ENCODE measurements at regions not wholly inside any gene's neighbourhood (a gene's known extent, or its start where the extent isn't known, plus 50 kb on each side); places are given as distances from the start of the nearest gene placed in this dataset.

DNA sequence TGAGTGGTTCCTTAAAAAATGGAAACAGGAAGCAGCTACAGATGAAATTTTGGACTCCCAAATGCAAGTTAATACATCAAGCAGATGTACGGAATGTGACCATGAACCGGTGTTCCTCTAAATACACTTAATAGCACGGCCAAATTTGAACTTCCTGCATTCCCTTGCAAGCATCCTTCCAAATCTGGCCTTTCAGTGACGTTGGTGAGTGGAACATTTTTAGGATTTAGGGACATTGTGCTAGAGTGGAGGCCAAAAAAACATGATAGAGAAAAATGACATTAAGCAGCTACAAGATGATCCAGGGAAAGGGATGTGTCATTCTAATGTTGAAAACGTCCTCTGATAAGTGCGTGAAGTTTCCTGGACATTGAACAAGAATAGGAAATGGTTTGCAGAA, 62.1 kb downstream of the CTAGE1 start:
- DNase-seq: no peak

DNA sequence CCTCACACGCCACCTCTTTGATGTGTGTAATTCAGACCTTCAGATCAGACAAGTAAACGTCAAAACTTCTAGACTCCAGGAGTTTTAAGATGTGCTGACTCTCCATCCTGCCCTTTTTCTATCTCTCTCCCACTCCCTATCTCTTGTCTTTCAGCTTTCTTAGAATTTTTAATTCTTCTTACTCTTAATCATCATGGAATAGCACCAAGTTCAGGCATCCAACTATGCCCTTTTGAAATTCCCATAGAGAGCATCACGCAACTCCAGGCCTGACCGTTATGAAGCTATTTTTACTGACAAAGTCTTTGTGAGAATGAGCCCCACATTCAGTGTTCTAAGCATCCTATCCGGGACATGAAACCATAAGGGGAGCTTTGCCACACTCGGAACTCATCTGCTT, 62.6 kb downstream of the CTAGE1 start:
- no peak for DNase-seq

DNA sequence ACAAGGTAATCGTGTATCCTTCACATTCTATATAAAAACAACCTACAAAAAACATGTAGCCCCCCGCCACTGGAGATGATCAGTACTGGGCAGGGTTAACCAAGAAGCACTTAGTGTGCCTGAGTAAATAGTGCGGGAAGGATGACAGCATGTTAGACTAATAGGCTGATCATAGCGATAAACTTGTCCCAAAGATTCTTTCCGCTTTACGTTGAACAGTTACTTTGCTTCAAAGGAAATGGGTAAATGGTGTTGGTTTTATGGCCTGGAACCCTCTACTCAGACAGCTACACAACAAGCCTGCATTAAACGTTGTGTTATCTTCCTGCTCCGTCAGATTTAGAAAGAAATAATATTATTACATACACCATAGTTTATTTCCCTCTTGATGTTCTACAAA, 67.7 kb downstream of the CTAGE1 start:
- DNase-seq: no peak

DNA sequence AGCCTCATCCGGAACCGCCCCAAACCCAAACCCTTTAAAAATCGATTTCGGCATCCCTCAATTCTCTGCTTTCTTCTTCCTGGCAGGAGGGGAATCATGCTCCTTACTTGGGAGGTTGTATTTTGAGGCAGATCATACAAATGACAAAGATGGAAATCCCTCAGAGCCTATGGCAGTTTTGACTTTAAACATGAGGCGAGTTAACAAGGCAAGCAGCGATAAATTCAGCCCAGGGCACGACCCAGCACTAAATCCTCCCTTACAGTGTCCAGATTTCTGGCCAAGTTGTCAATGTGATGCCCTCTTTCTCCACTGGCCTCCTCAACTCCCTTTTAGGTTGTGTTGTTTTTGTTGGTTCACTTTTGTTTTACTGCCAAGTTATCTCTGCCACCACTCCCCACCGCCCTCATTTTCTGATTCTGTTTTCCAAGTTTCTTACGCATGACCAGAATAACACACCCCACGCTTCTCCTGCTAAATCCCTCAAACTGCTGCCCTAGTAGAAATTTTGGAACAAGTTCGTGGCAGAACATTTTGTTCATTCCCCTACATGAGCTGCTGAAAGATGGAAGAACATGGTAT, 68.3 kb downstream of the CTAGE1 start:
- DNase-seq: no peak

DNA sequence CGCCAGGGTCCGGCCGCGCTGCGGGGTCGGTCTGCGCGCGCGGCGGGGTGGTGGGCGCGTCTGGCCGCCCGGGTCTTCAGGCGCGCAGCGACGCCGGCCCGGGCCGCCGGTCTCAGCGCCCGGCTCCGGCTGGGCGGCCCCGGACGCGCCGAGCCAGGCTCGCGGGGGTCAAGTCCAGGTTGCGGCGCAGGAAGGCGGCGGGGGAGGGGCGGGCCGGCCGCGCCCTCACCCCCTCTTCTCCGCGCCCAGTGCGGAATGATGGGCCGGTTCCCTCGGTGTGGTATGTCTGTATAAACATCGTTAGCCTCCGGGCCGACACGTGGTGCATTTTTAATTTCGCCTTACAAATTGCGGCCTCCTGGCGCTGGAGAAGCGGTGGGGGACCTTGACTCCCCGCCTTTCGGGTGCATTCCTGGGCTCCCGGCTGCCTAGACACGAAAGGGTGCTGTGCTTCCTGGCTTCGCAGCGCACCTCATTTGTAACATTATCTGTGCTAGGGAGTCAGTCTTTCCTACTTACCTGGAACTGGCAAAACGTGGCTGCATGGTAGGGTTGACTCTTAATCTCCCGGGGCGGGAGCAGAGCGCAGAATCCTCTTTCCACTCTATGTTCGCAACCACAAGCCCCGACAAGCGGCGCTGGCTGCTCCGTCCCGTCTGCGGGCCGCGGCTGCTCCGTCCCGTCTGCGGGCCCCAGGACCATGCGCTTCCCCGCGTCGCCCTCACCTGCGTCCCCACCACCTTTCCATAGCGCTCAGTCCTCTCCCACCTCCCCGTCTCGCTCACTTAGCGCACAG, 69.0 kb downstream of the CTAGE1 start:
- DNase-seq: no peak

DNA sequence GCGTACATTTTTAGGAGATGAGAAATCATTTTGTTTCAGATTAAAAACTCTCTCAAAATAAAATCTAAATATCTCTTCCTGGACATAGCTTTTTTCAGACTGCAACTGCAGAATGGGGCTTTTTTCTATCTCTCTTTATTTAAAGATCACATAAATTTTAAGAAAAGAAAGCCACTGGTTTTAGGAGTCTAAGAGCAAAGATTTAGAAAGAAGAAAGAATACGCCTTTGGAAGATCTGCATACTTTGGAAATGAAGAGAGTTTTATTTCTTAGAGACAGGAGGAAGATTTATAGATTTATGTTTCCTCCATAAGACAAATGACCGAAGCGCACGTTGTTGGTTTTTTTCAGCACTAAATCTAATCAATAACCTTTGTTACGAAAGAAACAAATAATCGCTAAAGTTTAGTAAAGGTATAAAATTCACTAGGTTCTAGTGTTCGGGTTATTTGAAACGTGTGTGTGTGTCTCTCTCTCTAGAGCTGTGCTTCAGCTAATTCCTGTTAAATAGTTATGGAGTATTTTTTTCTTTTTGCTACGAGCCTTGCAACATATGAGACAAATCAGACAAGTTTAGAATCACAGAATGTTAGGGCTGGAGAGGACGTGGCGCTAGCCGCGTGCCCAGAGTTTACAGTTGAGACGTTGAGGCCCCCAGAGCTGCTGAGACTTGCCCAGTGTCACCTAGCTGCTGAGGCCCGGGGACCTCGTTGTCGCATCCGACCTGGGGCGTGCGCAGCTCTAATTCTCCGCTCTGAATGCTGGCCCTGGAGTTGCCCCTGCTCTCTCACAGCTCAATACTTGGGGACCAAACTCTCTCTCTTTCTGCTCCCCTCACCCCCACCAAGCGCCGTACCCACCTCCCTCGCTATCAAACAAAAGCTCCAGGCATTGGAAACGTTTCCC, 69.9 kb downstream of the CTAGE1 start:
- DNase-seq: no peak

DNA sequence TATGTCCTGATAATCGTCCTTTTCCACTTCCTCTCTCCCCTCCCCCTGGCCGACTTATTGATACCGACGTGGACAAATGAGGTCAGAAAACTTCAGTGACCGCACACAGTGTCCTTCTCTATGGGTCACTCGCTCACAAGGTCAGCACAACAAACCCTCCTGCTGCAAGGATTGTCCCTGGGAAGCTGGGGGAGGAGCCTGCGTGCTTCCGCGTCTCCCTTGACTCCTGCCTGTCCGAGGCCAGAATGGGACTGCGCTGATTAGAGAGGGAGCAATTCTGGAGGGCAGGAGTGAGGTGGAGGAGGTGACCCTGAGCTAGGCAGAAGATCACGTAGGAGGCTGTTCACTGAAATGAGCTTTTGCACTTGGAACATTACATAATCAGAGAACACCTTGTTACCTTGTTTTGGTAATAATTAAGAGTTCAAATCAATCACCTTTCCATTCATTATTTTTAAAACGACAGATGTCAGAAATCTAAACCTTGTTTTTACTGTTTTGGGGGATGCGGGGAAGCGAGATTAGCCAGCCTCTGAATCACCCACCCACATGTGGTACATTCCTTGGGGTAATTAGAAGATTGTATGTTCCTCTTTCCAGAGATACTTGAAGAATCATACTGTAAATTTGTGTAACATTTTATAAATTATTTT, 70.6 kb downstream of the CTAGE1 start:
- DNase-seq: no peak

DNA sequence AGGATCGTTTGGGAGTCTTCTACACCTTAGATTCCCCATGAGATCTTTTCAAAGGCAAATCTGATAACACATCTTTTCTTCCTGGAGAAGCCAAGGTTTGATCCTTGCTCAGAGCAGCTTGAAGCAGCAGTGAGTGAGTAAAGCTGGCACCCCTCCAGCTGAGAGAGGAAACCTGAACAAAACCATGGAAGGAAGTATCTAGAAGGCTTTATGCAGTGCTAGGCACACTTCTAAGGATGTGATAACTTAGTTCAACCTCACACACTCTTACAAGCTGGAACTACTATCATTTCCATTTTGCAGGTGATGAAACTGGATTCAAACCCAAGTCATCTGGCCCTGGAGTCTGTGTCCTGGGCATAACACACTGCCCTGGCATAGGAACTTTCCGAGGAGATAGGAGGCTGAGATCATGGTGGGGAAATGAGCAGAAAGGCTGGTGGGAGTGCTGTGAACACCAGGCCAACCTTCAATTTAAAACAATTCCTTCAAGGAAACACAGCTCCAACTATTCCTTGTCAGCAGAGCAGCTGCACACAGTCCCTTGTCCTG, 71.2 kb downstream of the CTAGE1 start:
- DNase-seq: no peak

DNA sequence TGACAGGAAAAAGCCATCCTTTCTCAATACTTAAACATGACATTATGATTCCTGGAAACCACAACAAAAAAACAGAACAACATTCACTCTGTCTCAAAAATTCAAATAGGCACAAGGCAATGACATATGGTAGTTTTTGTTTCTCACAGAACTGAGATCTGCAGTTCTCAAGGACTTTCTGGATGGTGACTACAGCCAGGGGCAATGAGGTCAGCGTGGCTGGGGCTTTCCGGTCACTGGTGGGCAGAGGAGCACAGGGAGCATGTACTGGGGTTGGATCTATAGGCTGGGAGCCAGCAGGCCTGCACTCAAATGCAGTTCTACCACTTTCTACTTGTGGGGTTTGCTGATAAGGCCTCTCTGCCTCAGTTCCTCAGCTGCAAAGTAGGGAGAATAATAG, 72.0 kb downstream of the CTAGE1 start:
- no peak for DNase-seq

DNA sequence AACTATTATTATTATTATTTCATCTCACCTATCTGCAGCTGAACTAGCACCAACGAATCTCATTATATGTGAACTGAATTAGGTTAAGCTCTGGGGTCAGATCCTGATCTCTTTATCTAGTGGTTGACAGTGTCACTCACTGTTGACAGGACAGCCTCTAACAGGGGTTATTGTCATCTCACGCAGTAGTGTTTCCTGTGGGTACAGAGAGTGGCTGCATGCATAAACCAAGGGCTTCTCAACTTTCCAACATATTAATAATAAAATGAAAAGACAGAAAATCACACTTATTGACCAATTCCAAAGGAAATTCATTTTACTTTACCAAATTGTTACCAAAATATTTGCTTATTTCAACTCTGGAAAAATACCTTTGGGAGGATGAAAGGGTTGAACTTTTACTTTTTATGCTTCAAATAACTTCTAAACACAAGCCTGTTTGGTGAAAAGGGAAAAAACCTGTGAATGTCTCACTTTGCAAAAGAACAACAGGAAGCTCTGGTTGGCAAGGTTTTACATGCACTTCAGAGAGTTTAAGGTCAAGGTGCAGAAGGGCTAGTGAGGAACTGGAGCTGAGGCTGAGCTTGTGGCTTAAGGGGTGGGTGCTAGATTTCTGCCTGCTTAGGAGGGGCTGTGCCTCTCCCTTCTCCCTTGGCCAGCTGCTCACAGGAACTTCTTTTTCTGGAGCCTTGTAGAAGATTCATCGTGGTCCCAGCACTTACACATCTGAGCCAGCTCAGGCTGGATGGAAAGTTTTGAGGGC, 72.6 kb downstream of the CTAGE1 start:
- no peak for DNase-seq

DNA sequence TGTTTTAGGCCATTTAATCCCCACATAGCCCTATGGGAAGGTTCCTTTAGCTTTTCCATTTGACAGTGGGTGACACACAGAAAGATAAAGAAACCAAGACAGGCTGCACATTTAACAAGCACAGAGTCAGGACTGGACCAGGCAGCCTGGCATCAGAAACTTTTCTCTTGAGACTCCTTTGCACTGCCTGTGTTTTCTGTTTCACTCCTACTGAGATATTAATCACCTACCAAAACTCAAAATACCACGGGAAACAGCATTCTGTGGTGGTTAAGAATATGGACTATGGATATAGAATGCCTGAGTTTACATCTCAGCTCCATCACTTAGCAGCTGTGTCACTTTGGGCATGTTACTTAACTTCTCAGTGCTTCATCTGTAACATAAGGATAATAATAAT, 73.3 kb downstream of the CTAGE1 start:
- no peak for DNase-seq

DNA sequence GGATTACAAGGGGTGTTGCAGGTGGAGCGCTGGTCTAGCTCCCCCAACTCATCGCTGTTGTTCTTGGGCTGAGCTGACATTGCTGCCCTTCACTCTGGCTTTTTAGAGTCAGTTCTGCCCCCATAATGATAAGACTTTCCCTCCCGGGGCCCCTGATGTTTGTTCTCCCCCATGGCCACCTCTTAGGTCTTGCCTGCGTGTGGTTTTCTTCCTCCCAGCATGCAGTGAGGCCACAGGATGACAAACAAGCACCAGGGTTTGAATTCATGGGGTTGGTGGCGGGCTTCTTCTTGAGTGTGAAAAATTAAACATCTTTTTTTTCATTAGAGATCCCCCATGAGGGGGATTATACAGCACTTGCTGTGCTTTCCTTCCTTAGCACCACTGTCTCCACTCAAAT, 74.1 kb downstream of the CTAGE1 start:
- no peak for DNase-seq

DNA sequence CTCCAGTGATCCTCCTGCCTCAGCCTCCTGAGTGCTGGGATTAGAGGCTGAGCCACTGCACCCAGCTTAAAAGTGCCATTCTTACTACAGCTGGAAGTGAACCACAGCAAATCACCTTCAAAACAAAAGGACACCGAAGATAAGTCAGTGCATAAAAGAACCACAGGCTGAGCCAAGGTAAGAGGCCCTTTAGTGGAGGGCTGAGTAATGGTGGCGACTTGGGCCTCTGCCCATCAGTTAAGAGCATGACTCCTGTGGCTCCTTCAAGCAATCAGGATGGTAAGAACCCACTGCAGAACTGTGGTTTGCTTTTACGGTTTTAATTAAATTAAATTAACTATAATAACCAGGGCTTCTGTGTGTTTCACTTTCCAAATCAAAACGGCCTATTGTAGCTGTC, 75.1 kb downstream of the CTAGE1 start:
- DNase-seq: no peak

DNA sequence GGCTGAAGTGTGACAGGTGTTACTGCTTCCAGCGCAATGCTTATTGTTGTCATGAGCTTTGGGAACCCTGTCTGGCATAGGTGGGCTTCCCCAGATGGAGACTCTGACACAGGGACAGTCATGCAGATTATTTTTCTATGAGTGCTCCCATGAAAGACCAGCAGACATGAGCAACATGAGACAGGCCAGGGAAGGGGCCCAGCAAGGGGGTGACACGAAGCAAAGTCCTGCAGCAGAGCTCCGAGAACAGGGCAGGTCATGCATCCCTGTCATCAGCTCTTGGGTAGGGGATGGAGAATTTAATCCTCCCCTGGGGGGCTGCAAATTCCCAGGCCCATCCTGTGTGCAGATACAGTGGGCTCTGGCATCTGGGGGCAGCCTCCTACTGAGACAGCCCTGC, 77.4 kb downstream of the CTAGE1 start:
- no peak for DNase-seq

DNA sequence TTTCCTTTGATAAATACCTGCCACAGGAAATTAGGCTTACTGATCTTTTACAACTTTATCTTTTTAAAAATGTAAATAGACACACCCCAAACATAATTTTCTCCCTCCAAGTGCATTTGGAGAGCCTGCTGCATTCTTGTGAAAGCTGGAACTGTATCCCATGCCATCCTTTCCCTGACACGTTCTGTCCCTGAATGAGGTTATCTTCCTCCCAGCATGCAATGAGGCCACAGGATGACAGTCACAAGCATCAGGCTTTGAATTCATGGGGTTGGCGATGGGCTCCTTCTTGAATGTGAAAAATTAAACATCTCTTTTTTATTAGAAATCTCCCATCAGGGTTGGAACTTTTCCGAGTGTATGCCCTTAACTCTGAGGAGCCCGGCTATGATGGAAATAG, 77.8 kb downstream of the CTAGE1 start:
- no peak for DNase-seq

DNA sequence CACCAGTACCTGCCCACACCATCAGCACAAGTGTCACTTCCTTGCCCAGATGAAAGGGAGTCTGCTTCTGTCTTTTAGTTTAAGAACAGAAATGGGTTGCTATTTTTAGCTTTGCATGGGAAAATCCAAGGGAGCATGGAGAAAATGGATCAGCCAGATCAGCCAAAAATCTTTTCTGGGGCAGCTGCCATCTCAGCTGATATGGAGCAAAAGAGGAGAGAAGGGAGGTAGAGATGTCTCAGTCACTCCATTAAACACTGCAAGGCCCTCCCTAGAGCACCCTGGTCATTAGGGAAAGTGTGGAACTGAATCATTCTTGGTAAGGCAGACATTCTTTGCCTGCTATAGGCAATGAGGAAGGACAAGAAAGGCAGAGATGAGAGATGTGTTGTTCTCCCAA, 79.9 kb downstream of the CTAGE1 start:
- no peak for DNase-seq

DNA sequence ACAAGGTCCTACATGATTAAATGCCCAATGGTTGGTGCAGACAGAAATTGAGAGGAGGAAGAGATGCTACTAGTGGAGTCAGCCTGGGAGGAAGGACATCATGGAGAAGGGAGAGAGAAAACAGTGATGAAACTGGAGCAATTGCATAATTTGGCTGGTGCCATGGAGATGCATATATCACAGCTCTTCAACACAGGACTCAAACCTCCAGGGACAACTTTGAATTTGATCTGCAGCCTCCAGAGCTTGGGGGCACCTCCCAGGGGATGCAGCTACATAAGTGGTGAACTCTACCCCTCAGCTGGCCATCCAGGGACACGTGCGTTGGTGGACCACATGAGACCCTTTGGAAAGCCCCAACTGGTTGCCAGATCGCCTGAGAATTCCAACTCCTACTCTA, 80.4 kb downstream of the CTAGE1 start:
- DNase-seq: no peak

DNA sequence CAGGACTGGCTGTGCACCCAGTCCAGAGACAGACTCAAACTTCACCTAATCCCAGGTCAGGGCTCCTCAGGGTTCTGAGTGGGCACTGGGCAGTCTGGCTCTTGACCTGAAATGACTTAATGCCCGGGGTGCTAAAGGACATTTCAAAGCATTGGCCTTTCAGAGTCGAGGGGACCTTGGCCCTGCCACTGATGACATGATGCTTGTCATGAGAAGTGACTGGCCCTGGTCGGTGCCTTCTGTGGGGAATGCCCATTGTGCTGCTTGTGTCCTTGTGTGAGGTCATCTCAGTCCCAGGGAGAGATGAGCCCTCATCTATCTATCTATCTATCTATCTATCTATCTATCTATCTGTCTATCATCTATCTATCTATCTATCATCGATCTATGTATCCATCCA, 81.3 kb downstream of the CTAGE1 start:
- DNase-seq: no peak

DNA sequence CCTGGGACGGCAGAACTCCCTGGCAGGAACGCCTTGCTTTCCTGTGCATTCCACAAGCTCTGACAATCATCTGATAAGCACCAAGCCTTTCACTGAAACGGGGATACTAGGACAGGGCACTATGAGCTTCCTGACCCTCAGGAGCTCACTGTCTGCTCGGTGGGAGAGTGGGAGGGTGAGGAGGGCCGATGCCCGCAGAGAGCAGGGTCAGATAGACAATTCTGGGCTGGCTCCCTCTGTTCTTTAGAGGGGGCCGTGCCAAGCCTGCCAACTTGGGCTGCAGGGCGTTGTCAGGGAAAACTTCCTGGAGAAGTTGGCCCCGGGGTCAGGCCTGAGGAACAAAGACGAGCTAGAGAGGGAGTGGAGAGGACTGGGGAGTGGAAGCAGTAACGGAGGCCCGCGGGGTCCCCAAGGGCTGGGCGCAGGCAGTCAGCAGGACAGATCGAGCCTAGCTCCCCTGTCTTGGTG, 82.0 kb downstream of the CTAGE1 start:
- DNase-seq: no peak

DNA sequence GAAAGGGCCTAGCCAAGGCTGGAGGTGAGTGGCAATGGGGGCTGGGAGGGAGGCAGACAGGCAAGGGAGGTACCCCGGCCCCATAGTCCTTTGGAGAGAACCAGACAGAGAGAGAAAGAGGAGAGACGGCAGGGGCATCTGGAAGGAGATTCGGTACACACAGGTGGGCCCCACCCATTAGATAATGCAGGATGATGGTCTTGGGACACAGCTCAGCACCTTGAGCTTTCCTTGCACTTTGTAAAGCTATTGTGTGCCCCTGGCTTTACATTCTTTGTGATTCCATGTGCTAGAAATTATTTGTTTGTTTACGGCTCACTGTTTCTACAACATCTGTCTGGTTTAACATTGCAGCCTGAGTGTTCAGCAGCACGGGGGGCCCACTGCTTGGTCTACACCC, 83.1 kb downstream of the CTAGE1 start:
- DNase-seq: no peak

DNA sequence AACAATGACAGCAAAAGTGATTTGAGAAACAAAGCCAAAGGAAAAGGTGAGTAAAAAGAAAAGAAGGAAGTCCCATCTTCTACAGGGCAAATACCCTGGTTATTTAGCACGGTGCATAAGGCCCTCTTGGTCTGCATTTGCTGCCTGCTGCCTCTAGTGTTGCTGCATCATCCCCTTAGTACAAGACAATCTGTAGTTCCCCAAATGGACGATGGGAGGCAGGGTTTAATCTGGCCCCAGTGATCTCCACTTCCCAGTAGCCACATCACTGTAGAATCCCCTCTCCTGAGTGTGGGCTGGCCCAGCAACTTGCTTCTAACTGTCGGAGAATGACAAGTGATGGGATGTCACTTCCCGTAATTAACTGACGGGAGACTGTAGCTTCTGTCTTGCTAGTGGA, 85.1 kb downstream of the CTAGE1 start:
- peak in 1 of 2 experiments; percentile 2 for DNase-seq

DNA sequence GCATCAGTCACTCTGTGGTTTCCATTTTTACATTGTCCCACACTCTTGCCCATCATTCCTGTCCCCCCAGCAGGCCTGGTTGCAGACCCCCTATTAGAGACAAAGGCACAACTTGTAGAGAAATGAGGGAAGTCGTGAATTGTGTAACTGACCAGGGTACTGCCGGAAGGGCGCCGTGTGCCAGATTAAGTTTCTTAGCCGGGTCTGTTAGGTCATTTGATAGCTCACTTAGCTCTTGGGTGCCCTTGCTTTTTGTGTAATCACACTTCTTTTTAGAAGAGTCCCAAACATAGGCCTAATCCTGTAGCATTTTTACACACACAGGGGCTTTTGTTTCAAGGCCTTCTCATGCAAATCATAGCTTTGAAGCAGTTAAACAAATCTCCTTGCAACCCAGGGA, 87.2 kb downstream of the CTAGE1 start:
- no peak for DNase-seq

All from AML-193 (cell line).